CD4-positive, alpha-beta T cell treated with Interleukin-4 for 4 hours (primary cell): ENCODE measurements at regions not wholly inside any gene's neighbourhood (a gene's known extent, or its start where the extent isn't known, plus 50 kb on each side); places are given as distances from the start of the nearest gene placed in this dataset.

ENCODE experiments used
- DNase-seq: peaks from one replicate; pipeline ENCODE4 v3.0.0-alpha.2; 2020

DNA sequence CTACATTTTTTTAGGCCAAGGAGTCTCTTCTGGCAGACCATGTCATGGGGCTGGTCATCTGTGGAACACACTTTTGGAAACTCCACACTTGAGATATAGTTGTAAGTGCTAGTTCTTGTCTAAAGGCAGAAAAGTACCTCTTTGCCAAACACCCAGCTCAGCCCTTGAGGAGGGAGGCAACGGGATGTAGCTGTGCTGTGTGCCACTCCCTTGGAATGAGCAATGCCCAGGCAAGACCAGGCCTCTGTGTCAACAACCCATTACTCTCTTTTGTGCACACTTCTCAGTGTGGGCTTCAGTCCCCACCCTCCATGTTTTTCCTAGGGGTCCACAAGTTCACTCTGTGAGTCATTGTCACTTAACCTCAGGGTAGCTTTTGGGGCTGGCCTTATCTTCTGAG is 528.3 kb upstream of the CFAP20DC start:
- DNase-seq = no peak

DNA sequence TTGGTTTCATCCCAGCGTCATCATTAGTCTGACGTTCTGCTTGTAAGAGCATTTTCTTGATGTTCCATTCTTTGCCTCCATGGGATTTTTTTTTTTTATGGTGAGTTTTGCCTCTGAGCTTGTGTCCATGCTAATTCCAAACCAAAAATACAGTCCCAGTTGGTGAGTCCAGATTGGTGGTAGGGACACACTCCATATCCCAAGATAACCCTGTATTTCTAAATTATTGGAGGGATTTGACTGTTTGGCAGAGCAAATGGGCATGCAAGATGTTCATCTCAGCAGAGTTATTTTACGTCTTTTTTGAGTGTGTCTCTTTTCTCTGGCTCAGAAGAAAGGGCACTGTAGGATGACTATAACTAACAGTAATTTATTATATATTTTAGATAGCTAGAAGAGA is 526.8 kb upstream of the CFAP20DC start:
- DNase-seq = no peak

DNA sequence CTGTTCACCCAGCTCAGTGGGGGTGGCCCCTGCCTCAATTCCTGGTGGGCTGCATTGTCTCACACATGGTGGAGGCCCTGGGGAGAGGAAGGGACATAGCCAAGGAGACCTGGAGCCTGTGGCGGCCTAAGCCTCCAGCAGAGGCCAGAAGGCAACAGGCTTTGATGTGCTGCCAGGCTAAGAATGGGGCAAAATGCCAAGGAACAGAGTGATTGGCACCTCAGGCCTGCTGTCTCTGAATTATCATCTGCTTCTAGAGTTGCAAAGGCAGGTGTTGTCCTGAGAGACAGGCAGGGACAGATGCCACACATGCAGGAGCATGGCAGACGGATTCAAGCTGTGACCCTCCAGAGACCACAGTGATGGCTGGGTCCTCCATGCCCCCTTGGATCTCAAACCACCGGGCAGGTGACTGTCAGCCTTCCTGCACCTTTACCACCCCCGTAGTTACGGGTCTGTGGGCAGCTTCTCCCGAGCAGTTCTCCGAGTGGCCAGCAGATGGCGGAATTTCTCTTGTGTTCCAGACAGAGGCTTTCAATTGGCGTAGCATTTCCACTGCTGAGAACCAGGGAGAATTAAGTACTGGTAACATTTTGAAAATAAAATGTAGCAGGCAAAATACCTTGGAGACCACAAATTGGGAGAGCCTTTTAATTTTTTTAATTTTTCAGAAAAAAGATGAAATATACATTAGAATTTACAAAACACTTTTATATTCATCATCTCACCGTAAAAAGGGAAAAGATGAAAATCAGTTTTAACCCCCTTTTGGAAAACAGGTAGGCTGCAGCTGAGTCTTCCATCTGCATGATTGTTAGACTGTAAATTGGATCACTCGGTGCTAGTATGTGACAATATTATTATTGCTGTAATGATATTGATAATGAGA is 525.5 kb upstream of the CFAP20DC start:
- peak; percentile 86 for DNase-seq

DNA sequence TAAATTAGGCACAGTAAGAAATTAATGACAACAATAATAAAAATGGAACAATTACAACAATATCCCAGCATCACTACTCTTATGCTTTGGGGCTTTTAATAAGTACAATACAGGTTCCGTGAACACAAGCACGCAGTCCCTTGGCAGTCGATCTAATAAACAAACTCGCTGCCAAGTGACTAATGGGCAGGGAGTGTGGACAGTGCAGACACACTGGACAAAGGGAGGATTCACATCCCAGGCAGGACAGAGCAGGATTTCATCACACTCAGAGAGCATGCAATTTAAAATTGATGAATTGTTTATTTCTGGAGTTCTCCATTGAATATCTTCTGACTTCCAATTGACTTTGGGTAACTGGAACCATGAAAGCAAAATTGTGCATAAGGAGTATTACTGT is 524.1 kb upstream of the CFAP20DC start:
- DNase-seq = no peak

DNA sequence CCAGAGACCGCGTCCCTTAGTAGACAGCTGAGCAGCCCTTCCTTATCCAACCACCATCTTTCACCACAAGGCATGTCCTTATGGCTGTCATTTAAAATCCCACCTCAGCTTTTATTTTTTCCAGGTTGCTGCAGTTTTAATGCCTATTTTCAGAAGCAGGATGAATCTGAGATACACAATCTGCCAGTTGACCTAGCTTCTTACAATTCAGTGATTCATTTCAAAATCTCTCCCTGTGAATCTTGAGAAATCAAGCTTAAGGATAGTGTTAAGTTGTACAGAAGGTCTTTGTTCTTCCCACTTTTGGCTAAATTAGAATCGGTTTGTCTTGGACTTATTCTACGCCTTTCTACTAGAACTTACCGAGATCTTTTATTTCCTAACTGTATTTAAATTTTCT is 522.3 kb upstream of the CFAP20DC start:
- DNase-seq = no peak

DNA sequence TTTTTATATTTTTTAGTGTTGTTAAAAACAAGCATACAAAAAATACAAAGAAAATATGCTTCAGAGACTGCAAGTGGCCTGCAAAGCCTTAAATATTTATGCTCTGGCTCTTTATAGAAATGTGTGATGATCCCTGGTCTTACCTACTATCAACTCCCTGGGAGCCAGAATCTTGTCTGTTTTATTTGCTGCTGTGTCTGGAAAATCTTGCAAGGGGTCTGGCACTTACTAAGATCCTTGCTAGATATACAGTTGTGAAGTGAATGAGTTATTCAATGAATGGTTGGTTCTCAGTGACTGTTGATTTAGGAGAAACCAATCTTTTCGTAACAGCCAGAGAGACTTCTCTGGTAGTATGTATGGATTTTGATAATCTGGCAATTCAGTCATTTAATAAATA is 521.0 kb upstream of the CFAP20DC start:
- DNase-seq = no peak

DNA sequence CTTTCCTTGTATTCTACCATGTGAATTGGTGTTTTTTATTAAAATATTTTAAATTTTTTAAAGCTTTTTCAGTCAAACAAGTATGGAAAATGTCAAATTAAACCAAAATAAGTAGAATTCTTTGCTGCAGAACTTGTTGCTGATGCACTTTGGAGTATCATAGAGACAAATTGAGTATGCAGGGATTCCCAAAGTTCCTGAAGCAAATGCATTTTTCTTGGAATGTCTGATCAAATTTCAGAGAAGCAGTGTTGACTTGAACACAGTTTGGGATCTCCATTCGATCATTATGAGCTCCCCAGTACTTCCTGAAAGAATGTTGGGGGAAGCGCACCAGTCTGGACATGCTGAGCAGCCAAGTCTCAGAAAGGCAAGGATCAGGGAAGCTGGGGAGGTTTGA is 517.8 kb upstream of the CFAP20DC start:
- DNase-seq = no peak

DNA sequence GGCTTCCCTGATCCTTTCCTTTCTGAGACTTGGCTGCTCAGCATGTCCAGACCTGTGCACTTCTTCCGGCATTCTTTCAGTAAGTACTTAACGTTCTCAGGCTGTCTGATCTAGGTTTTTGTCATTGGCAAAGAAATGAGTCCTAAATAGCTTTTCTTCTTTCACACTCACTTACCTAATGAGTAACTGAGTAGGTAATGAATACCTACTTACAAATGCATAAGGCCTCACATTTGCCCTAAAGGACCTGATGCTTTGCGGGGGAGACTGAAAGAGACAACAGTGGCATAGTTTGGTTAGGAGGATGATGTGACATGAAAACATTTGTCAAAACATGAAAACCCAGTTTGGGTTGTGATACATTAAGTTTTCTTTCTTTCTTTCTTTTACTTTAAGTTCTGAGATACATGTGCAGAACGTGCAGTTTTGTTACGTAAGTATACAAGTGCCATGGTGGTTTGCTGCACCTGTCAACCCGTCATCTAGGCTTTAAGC is 516.7 kb upstream of the CFAP20DC start:
- DNase-seq = no peak

DNA sequence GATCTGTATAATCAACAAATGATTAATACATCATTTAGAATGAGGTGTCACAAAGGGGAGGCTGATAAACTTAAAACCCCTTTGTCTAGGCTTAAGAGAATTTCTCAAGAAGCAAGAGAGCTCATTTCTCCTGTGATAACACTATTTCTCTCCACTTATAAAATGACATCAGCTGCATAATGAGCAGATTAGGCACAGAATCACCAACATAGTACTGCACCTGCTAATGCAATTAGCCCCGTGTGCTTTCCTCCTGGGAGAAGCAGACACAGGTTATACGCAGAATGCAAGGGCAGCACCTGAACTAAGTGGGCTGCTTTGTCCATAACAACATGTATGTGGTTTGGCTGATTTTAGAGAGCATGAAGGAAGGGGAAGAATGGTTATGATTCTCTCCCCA is 515.3 kb upstream of the CFAP20DC start:
- no peak for DNase-seq

DNA sequence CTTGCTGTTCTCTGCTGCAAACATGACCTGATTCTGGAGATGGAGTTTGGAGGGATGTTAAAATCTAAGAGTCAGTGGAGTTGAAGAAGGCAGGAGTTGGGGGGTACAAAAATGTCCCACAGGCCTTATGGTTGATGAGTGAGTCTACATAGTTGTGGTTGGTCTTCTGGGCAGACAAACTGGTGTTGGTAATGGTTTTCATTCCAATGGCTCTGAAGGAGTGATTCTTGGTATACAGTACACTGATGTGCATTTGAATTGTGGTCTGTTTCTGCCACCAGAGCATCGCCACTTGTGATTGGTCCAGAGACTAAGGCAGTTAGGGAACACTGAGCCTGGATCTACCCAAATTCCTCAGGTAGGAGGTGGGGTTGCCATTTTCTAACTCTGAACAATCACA is 514.1 kb upstream of the CFAP20DC start:
- no peak for DNase-seq

DNA sequence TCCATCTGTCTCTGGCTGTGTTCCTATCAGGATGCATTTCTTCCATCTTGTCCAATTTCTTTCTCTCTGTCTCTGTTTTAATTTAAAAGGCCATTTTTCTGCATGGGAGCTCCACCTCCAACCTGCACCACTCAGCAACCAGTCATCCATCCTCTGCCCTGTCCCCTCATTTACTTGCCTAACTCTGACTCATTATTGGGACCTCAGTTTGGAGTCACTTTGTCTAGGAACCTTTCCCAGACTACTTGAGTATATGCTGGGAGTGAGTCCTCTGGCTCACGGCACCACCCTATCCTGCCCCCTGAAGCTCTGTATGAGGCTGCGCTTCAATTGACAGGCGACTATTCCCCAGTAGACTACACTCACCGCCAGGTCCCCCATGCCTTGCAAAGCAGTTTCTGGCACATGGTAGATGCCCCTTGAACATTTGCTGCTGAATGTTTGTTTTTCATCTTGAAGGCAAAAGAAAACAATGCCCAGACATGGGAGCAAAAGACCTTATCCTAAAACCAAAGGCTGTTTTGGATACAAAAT is 513.3 kb upstream of the CFAP20DC start:
- no peak for DNase-seq

DNA sequence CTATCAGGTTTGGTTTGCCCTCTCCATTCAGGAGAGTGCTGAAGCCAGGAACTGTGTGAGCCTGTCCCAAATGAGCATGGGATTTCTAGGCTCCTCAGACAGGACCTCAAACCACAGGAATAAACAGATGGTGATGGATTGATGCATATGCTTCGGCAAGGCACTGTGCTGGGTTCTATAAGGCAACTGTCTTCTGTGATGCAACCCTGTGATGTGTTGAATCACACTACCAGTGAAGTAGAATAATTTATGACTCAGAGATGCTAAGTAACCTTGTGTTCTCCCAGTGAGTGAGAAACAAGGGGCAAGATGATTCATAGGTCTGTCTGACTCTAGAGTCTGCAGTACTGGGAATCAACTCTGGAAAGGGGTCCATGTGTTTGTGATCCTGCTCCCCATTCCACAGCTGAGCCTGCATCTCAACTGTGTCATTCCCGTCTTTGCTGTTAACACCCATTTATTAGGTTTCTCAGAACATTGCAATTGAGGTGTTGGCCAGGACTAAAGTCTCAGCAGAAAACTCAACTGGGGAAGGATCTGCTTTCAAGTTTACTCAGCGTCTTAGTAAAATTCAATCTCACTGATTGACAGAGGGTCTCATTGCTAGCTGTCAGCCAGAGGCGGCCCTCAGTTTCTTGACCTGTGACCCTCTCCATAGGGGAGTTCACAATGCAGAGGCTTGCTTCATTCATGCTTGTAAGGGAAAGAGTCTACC is 510.1 kb upstream of the CFAP20DC start:
- DNase-seq = peak; percentile 38

DNA sequence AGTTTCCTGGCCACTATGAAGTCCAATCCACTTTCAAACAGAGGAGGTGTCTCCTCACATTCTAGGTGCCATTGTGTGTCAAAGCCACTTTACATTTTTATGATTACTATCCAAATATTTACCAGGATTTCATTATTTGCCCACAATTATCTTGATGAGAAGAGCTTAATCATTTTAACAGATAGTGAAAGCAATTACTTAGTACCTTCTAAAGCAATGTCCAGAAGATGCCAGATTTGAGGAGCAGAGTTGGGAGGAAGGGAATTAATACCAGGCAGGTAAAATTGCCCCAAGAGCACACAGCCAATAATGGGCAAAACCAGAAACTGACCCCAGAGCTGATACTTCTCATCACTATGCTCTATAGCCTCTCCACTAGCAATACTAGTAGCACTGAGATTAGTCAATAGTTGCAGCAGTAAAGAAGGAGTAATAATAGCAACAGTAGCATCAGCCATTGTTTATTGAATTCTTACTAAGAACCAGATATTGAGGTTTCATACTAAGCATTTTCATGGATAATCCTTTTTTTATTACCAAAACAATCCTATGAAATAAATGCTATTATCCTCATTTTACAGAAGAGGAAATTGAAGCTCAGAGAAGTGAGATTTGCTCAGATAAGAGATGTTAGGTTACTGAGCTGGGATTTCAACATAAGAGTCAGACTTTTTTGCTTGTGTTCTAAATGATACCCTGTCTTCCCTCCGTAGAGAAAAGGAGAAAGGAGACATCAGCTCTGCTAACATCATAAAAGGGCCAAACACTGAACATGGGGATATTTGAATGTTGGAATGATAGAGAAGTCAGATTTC is 509.3 kb upstream of the CFAP20DC start:
- no peak for DNase-seq

DNA sequence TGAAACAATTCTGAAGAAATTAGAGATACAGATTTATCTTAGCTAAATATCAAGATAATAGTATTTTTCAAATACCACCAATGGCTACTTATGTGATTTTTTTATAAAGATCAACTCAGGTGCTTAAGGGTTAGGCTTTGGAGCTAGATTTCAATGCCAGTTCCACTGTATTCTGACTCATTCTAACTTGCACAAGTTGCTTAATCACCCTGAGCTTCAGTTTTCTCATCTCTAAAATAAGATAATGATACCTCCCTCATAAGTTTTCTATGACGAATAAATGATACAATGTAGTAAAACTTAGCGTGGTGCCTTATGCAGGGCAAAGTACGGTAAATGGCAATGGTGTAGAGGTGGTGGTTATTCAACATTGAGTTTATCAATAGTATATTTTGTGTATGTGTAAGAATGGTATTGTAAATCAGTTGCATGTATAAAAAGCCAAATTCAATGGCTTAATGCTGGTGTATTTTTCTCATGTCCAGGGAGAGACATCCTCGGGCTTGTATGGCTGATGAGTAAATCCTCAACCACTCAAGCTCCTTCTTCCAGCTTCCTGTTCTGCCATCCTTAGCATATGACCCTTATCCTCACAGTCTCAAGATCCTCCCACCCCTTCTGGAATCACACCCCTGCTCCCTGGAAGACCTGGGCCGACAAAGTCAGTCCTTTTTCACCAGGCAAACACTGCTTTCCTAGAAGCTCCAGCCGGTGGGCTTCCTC is 505.9 kb upstream of the CFAP20DC start:
- DNase-seq = no peak

DNA sequence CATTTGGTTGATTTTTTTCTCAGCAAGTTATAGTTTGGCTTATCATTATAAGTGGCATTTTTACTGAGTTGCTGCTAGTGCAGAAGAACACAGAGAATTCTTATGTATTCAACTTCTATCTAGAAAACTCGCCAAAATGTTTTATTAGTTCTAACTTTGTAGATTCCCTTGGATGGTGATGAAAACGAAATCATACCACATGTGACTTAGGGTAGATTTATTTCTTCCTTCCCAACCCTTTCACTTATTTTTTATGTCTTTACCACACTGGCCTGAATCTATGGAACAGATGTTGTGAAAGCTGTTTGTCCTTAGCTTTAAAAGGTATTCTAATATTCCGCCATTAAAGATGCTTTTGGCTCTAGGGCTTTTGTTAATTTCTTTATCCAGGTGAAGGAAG is 503.3 kb upstream of the CFAP20DC start:
- no peak for DNase-seq

DNA sequence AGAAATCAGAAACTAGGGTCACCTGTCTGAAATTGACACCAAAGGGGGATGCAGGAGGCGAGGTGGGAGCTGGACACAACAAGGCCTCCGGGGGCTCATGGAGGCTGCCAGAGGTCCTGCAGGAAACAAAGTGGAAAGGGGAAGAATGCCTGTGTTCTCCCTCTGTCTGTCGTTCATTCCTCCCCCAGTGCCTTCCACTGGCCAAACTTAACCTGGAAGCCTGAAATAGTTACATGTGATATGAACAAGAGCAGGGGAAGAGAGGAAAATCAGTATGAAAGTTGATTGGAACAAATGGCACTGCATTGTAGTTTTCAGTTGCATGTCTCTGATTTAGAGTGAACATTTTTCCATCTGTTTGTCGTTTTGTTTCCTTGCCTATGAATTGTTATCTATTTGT is 502.0 kb upstream of the CFAP20DC start:
- no peak for DNase-seq

DNA sequence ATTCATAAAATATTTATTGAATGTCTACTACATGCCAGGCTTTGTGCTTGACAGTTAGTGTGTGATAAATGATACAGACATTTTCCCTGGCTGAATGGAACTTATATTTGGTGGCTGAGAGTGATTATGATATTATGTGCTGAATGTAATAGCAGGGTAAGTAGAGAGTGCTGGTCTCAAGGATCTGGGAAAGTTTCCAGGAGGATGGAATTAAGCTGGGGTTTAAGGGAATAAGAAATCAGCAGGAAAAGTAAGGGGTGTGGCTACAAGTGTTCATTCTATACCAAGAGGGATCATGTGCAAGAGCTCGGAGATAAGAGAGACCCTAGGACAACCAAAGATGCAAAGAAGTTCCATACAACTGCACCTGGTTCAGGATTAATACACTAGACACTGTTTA is 500.1 kb upstream of the CFAP20DC start:
- DNase-seq = no peak

DNA sequence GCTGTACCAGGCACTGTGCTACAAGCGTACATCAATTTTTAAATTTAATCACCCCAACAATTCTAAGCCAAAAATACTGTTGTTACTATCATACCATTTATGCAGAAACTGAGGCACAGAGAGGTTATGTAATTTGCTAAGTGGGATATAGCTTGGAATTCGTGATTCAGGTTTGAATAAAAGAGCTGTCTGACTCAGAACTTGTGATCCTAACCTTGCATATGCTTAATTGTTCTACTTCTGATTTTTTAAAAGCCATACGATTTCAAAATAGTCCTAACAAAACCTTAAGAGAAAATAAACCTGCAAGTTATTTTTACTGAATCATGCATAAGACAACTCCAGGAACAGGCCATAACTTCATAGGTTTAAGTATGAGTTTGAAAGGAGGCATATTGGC is 498.0 kb upstream of the CFAP20DC start:
- DNase-seq = no peak

DNA sequence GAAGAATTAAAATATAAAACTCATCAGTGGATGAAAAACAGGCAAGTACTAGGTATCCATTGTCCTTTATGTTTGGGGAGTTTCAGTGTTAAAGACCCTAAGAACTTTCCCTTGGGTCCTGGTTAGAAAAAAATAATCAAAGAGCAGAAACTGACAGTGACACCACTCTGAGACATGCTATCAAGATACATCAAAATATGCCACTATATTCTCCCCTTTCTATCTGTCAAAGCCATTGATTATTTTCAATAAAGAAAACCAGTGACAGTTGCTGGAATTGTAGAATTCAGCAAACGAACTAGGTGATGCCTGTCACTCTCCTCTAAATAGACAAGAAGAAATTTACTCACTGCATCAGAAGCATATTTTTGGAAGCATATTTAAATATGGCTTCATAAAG is 496.7 kb upstream of the CFAP20DC start:
- no peak for DNase-seq

DNA sequence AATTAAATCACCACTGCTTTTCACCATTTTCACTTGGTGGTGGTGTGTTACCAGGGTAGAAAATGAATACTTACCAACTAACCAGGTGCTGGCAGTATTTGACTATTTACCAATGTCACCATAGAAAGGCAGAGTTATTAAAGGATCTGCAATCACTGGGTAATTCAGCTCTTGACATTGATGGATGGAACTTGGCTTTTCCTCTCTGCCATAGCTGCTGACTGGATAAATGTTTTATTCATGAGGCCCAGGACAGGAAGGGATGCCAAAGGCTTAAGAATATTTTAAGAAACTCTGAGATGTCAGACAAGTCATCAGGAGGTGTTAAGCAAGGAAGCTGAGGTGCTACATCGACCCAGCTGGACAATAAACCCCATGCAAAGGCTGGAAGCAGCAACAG is 495.5 kb upstream of the CFAP20DC start:
- no peak for DNase-seq

DNA sequence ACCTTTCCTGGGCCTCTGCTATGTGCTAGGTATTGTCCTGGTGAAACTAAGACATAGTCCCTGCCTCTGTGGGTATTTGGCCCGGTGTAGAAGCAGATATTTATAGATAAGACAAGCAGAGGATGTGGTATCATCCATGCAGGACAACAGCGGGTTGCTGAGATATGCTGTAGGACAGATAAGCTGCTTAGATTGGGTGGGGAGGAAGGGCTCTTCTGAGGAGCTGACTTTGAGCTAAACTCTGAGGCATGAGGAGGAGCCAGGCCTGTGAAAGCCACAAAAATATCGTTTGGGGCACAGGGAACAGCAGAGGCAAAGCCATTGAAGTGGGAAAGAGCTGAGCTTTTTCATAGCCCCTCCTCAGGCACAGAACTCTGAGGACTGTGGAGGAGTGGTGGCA is 492.5 kb upstream of the CFAP20DC start:
- DNase-seq = no peak

DNA sequence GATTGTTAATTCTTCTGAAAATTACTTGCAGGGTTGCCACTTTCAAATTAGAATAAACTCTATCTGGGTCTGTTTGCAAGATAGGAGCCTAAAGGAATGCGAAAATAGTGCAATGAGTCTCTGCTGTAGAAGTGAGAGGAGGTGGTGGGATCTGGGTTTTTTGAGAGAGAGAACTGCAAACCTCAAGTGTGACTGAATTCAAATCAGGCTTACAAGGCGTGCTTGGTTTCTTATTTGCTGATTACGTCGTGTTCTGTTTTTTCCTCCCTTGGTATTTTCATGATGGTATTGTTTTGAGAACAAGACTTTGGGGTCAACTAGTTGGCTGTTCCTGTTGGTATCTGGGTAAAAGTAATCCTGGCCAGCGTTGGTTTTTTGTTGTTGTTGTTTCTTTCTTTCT is 490.9 kb upstream of the CFAP20DC start:
- DNase-seq = no peak

DNA sequence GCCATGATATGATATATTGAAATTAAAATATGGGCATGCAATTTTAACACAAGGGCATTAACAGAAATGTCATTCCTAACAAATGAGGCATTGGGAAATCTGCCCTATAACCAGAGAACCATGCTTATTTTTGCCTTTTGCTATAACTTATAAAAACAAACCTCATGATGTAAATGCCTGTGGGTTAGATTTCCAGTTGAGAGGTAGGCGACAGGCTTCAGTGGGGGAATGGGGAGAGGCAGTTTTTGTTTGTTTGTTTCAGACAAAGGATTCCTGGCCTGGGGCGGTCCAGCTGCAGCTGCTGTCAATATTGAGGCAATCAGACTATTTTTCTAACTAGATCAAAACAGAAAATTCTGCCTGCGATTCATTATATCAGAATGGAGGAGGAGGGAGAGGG is 490.4 kb upstream of the CFAP20DC start:
- DNase-seq = no peak
